BE2C (cell line): ENCODE measurements at regions not wholly inside any gene's neighbourhood (a gene's known extent, or its start where the extent isn't known, plus 50 kb on each side); places are given as distances from the start of the nearest gene placed in this dataset.

Experiments used
- DNase-seq: peaks from one replicate; pipeline ENCODE4 v3.0.0-alpha.2; 2020
- H3K27me3 ChIP-seq: fragments of 250-450 bp; sonication (Bioruptor Pico); 2 replicates; pipeline ENCODE4 v1.5.1; 2020; ENCODE audit warnings: mild to moderate bottlenecking
- H3K36me3 ChIP-seq: fragments of 250-450 bp; sonication (Bioruptor Pico); 2 replicates; pipeline ENCODE4 v1.5.1; 2020; ENCODE audit warnings: mild to moderate bottlenecking
- H3K4me1 ChIP-seq: fragments of 250-450 bp; sonication (Bioruptor Pico); 2 replicates; pipeline ENCODE4 v1.5.1; 2020
- H3K4me3 ChIP-seq: 2 replicates; pipeline ENCODE4 v1.5.1; 2011; ENCODE audit warnings: low read depth, low read length
- H3K9me3 ChIP-seq: fragments of 250-450 bp; sonication (Bioruptor Pico); 2 replicates; pipeline ENCODE4 v1.5.1; 2020
- TF ChIP-seq, protein P1 (sequence below): IDR thresholded peaks from 2 replicates; pipeline ENCODE4 v1.5.1; 2012; ENCODE audit warnings: mild to moderate bottlenecking, low read depth, low read length

DNA sequence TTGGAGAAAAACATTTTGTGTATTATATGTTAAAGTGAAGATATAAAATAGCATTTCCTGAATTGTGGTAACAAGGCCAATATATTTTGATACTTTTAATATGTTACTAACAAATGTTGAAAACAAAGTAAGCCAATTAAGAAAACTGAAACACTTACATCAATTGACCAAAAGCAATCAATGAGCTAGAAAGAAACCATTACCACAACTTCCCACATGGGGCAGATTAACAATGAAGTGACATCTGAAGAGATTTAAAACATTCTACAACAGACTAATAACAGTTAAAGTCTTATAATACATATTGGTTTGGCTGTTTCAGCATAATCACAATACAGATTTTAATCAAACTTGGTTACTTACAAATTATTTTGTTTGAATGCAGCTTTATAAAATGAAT is 282.4 kb upstream of the NETO1 start:
- no peaks in the 10 kb centered on the region for H3K4me1 ChIP-seq
- DNase-seq, result no peak
- TF ChIP-seq, protein P1, sequence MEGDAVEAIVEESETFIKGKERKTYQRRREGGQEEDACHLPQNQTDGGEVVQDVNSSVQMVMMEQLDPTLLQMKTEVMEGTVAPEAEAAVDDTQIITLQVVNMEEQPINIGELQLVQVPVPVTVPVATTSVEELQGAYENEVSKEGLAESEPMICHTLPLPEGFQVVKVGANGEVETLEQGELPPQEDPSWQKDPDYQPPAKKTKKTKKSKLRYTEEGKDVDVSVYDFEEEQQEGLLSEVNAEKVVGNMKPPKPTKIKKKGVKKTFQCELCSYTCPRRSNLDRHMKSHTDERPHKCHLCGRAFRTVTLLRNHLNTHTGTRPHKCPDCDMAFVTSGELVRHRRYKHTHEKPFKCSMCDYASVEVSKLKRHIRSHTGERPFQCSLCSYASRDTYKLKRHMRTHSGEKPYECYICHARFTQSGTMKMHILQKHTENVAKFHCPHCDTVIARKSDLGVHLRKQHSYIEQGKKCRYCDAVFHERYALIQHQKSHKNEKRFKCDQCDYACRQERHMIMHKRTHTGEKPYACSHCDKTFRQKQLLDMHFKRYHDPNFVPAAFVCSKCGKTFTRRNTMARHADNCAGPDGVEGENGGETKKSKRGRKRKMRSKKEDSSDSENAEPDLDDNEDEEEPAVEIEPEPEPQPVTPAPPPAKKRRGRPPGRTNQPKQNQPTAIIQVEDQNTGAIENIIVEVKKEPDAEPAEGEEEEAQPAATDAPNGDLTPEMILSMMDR, result no peak
- H3K9me3 ChIP-seq, result no peaks in the 10 kb centered on the region
- no peak overlapping the region for H3K4me3 ChIP-seq
- H3K36me3 ChIP-seq, result no peaks in the 10 kb centered on the region
- no peaks in the 10 kb centered on the region for H3K27me3 ChIP-seq

DNA sequence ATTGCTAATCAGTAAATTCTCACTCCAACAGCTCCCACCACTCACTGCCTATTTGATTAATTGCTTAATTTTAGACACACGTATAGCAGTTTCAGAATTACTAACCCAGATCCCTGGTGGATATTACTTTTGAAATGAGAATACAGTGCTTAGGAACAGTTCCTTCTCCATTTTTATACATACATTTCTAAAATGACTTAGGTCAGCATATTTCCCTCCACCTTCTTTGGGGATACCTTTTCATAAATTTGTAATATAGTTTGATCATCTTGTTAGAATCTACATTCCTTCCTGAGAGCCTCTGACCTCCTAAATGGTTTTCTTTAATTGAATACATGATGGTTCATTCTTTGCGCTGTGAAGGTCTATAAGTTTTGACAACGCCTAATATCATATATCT is 279.8 kb upstream of the NETO1 start:
- no peak for DNase-seq
- TF ChIP-seq, protein P1, result no peak
- no peaks in the 10 kb centered on the region for H3K4me1 ChIP-seq
- no peak overlapping the region for H3K4me3 ChIP-seq
- H3K9me3 ChIP-seq, result no peaks in the 10 kb centered on the region
- no peaks in the 10 kb centered on the region for H3K27me3 ChIP-seq
- no peaks in the 10 kb centered on the region for H3K36me3 ChIP-seq

DNA sequence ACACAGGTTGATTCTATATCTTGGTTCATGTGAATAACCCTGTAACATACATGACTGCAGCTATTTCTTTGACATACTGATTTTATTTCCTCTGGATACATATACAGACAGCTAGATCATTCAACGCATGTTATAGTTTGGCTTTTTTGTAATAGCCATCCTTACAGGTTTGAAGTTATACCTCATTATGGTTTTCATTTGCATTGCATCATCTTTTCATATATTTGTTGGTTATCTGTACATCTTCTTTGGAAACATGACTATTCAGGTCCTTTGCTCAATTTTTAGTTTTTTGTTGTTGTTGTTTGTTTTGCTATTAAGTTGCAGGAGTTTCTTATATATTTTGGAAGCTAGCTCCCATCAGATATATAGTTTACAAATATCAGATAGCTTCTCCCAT is 276.2 kb upstream of the NETO1 start:
- TF ChIP-seq, protein P1, result no peak
- H3K27me3 ChIP-seq, result no peaks in the 10 kb centered on the region
- H3K9me3 ChIP-seq, result no peaks in the 10 kb centered on the region

DNA sequence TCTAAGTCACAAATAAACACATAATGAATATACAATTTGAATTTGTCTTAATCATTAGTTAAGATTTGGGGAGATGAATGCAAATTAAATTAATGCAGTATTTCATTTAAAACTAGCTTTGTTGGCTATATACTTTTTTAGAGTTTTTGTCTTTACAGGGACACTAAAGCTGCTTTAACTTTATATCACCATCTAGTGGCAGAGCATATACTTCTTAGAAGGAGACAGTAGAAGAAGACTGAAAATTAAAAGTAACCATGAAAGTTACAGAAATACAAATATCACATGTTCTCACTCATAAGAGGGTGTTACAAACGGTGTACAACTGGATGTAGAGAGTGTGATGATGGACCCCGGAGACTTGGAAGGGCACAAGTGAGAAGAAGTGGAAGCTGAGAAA is 268.3 kb upstream of the NETO1 start:
- Histone ChIP-seq H3K4me3 (no peak overlapping the region), H3K9me3 (no peaks in the 10 kb centered on the region), H3K36me3 (no peaks in the 10 kb centered on the region), H3K4me1 (no peaks in the 10 kb centered on the region), H3K27me3 (no peaks in the 10 kb centered on the region)
- TF ChIP-seq, protein P1, result no peak
- no peak for DNase-seq

More for the DNA sequence above, 276.2 kb upstream of the NETO1 start:
- Histone ChIP-seq H3K36me3 (no peaks in the 10 kb centered on the region), H3K4me3 (no peak overlapping the region), H3K4me1 (no peaks in the 10 kb centered on the region)
- DNase-seq, result no peak

DNA sequence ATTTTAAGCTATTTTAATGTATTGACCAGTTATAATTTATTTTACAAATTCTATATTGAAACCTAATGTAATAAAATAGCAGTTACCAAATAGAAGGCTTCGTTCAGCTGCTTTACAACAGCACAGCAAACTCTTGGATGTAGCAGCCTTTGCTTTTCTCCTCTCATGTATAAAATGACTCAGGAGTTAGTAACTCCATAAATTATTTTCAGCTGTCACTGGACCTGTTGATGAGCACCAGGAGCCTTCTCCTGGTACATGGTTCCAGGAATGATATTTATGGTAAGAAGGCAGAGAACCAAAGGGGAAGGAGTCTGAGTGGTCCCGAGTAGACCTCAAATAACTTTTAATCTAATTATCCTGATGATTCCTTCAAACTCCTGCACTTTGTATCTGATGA is 256.4 kb upstream of the NETO1 start:
- no peaks in the 10 kb centered on the region for H3K9me3 ChIP-seq
- TF ChIP-seq, protein P1, result no peak
- no peak overlapping the region for H3K4me3 ChIP-seq
- no peak for DNase-seq
- no peaks in the 10 kb centered on the region for H3K36me3 ChIP-seq
- no peaks in the 10 kb centered on the region for H3K4me1 ChIP-seq
- H3K27me3 ChIP-seq, result no peaks in the 10 kb centered on the region

DNA sequence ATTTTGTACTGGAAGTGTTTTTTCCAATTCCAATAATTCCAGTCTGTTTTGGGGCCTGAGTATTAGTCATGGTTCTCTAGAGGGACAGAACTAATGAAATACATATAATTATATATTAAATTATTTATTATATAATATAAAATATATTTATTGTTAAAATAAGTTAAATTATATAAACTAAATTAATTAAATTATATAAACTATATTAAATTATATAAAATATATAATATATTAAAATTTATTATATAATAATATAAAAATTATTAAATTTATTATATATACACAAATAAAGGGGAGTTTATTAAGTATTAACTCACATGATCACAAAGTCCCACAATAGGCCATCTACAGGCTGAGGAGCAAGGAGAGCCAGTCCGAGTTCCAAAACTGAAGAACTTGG is 253.4 kb upstream of the NETO1 start:
- no peaks in the 10 kb centered on the region for H3K4me1 ChIP-seq
- DNase-seq, result no peak
- no peaks in the 10 kb centered on the region for H3K9me3 ChIP-seq

More for the DNA sequence above, 253.4 kb upstream of the NETO1 start:
- TF ChIP-seq, protein P1, result no peak
- Histone ChIP-seq H3K4me3 (no peak overlapping the region), H3K27me3 (no peaks in the 10 kb centered on the region), H3K36me3 (no peaks in the 10 kb centered on the region)
